ENCODE measurements at regions not wholly inside any gene's neighbourhood (a gene's known extent, or its start where the extent isn't known, plus 50 kb on each side); places are given as distances from the start of the nearest gene placed in this dataset.

DNA sequence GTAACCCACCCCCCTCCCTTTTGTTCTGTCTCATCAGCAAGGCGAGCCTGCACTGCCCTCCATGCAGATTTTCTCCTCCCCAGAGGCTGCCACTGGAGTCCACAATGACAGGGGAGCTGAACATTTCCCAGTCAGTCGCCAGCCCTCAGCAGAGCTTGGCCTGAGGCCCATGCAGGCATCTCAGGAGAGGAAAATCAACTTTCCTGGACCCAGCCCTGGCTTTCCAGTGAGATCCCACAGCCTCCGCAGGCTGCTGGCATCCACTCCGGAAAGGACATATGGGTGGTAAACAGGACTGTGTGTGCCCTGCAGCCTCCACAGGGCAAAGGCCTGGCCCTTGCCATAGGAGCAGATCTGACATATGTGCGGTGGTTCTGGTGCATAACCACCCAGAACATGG is 253.8 kb downstream of the TNS1 start:
- no peak for DNase-seq (ENCODE audit: low read depth)
- TF ChIP-seq, protein P1, sequence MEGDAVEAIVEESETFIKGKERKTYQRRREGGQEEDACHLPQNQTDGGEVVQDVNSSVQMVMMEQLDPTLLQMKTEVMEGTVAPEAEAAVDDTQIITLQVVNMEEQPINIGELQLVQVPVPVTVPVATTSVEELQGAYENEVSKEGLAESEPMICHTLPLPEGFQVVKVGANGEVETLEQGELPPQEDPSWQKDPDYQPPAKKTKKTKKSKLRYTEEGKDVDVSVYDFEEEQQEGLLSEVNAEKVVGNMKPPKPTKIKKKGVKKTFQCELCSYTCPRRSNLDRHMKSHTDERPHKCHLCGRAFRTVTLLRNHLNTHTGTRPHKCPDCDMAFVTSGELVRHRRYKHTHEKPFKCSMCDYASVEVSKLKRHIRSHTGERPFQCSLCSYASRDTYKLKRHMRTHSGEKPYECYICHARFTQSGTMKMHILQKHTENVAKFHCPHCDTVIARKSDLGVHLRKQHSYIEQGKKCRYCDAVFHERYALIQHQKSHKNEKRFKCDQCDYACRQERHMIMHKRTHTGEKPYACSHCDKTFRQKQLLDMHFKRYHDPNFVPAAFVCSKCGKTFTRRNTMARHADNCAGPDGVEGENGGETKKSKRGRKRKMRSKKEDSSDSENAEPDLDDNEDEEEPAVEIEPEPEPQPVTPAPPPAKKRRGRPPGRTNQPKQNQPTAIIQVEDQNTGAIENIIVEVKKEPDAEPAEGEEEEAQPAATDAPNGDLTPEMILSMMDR (conservative IDR thresholded peaks at IDR 0.05; ENCODE audit: low read depth, low read length): no peak
- no peak overlapping the region for H3K4me3 ChIP-seq (ENCODE audit: low read length)

DNA sequence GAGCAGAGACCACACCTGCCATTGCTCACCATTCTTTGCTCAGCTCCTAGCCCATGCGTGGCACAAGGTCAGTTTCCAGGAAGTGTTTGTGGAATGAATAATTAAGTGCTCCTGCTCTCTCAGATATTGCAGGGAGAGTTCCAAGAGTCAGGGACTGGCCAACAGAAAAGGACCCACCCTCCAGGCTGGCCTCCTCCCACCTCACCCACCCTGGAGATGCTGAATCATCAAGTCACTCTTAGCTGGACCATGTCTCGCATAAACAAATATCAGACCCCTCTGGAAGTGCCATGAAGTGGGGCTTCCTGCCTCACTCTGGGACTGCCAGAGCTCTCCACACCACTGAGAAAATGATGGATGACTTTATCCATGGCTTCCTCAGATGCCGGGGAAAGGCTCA is 256.0 kb downstream of the TNS1 start:
- DNase-seq (ENCODE audit: low read depth): no peak
- no peak overlapping the region for H3K4me3 ChIP-seq (ENCODE audit: low read length)
- TF ChIP-seq, protein P1 (conservative IDR thresholded peaks at IDR 0.05; ENCODE audit: low read depth, low read length): no peak

DNA sequence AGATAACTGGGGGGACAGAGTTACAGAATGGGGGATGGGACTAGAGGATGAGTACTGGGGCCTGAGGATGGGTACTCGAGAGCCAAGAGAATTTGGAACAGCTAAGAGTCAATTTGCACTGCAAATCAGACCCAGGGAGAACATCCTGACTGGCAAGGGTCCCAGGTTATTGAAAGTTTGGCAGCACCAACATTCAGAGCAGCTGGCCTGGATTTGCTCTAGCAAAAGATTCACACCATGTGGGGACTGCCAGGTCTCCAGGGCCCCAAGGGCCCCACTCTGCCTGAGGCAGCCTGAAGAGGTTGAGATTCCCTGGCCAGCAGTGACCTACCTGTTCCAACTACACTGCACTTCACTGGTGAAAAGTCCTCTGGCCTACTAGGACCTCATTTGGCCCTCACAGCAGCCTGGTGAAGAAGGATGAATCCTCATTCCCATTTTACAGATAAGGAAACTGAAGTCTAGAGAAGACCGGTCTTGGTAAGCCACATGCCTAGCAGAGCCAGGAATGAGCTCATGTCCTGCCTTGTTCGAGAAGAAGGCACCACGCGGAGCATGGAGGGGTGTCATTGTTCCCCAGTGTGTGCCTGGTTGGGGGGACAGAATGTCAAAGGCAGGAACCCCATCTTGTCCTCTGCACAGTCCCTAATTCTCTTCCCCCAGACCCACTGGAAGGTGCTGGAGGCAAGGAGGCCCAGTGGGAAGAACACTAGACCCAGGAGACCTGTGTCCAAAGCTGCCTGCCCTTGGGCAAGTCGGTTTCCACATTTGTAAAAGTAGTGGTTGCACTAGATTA is 258.6 kb downstream of the TNS1 start:
- no peak overlapping the region for H3K4me3 ChIP-seq (ENCODE audit: low read length)
- no peak for DNase-seq (ENCODE audit: low read depth)
- TF ChIP-seq, protein P1 (conservative IDR thresholded peaks at IDR 0.05; ENCODE audit: low read depth, low read length): no peak

DNA sequence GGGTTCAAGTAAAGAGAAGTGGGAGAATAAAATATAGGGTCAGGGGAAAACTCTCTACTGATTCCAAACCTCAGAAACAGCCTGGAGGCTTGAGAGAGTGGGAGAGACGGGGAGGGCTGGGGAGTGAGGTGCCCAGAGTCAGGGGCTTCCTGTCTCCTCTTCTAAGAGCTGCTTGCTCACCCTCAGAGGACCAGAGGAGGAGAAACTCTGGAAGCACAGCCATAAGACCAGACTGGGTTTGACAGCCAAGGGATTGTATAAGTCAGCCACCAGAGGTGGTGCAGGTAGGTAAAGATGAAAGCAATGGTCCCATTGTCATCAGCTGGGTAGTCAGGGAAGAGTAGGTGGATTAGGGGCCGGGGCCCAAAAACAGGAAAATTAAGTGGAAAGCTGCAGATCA is 259.4 kb downstream of the TNS1 start:
- TF ChIP-seq, protein P1 (conservative IDR thresholded peaks at IDR 0.05; ENCODE audit: low read depth, low read length): no peak
- no peak overlapping the region for H3K4me3 ChIP-seq (ENCODE audit: low read length)
- DNase-seq (ENCODE audit: low read depth): no peak

DNA sequence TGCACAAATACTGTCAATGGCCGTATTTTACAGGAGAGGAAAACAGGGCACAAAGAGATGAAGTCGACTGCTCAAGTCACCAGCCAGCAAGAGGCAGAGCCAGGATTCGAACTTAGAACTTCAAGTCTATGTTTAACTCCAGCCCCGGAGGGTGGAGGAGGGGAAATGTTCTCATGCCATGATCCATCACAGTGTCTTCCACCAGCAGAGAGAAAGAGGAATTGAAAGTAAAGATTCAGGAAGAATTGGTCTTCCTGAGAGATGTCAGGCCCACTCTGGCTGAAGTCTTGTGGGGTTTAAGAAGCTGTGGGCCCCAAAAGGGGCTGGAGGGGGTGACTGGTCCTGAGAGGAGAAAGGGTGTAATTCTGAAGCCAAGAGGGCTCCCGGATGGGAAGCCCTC is 260.0 kb downstream of the TNS1 start:
- TF ChIP-seq, protein P1 (conservative IDR thresholded peaks at IDR 0.05; ENCODE audit: low read depth, low read length): no peak
- DNase-seq (ENCODE audit: low read depth): no peak
- H3K4me3 ChIP-seq (ENCODE audit: low read length): no peak overlapping the region

DNA sequence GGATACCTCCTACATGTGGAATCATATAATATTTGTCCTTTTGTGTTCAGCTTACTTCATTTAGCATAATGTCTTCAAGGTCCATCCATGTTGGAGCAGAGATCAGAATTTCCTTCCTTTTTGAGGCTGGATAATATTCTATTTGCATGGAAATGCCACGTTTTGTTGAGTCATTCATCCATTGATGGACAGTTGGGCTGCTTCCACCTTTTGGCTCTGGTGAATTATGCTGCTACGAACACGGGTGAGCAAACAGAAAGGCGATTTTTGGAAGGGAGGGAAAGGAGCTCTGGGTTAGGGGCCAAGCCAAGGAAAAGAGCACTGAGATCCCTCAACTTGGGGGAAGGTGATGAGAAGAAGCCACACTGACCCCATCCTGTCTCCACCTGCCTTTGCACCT is 260.5 kb downstream of the TNS1 start:
- no peak overlapping the region for H3K4me3 ChIP-seq (ENCODE audit: low read length)
- no peak for DNase-seq (ENCODE audit: low read depth)
- TF ChIP-seq, protein P1 (conservative IDR thresholded peaks at IDR 0.05; ENCODE audit: low read depth, low read length): no peak

DNA sequence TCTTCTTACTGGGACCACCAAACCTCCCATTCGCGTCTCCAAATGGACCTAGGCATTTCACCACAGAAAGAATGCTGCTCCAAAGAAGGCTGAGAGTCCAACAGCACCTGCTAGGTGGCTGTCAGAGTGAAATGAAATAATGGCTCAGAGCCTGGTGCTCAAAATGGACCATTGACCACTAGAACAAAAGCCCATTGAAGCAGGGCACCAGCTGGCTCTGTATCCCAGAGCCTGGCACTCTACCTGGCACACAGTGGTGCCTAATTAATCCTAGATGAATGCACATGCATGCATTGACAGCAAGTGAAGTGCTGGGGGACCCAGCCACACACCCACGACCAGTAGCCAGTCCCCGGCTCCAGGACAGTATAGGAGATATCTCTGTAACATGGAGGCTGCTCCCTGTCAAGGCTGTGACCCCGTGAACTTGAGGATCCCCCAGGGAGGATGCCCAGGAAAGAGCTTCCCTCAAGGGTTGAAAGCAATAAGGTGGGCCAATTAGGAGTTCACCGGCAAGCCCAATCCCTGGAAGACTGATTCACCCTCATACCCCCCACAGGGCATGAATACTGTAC is 261.3 kb downstream of the TNS1 start:
- no peak overlapping the region for H3K4me3 ChIP-seq (ENCODE audit: low read length)
- no peak for DNase-seq (ENCODE audit: low read depth)
- TF ChIP-seq, protein P1 (conservative IDR thresholded peaks at IDR 0.05; ENCODE audit: low read depth, low read length): no peak

Data from retinal pigment epithelial cell (primary cell).